Tibial nerve (tissue), 4 donors: ENCODE measurements at regions not wholly inside any gene's neighbourhood (a gene's known extent, or its start where the extent isn't known, plus 50 kb on each side); places are given as distances from the start of the nearest gene placed in this dataset.

Experiments
- DNase-seq, 2 donors: peaks; one replicate each; pipeline ENCODE4 v3.0.0-alpha.2; 2019; ENCODE audit warnings: low spot score in 2 of 2
- H3K27ac ChIP-seq, 4 donors: fragments of 200-600 bp; sonication (generic) in 3 of 4; one replicate each; pipeline ENCODE4 v1.5.1; 2017 to 2019; ENCODE audit warnings: mild to moderate bottlenecking in 1 of 4
- H3K27me3 ChIP-seq, 2 donors: fragments of 200-600 bp; sonication (generic) in 1 of 2; one replicate each; pipeline versions ENCODE4 v1.5.1 to v1.6.0; 2017 to 2019
- H3K36me3 ChIP-seq, 3 donors: fragments of 200-600 bp; sonication (generic); one replicate each; pipeline ENCODE4 v1.5.1; 2018 to 2019
- H3K4me1 ChIP-seq, 4 donors: fragments of 200-600 bp; sonication (generic) in 3 of 4; one replicate each; pipeline ENCODE4 v1.5.1; 2017 to 2019
- H3K4me3 ChIP-seq, 4 donors: fragments of 200-600 bp; sonication (generic) in 3 of 4; one replicate each; pipeline ENCODE4 v1.5.1; 2017 to 2019; ENCODE audit warnings: mild to moderate bottlenecking in 1 of 4, moderate library complexity in 1 of 4
- H3K9me3 ChIP-seq, 4 donors: fragments of 200-600 bp; sonication (generic) in 3 of 4; one replicate each; pipeline ENCODE4 v1.5.1; 2017 to 2019
- EP300 ChIP-seq, 2 donors: sonication (generic); formaldehyde crosslinking; IDR thresholded peaks; one replicate each; pipeline ENCODE4 v1.6.1; 2017; ENCODE audit warnings: antibody characterized with exemption in 2 of 2, mild to moderate bottlenecking in 1 of 2
- POLR2A ChIP-seq, 2 donors: fragments of 450-650 bp; IDR thresholded peaks; one replicate each; pipeline ENCODE4 v1.6.1; 2017; ENCODE audit warnings: antibody characterized with exemption in 2 of 2, mild to moderate bottlenecking in 2 of 2, moderate library complexity in 2 of 2
- WGBS, 2 donors: methylation state at CpG; one replicate each; pipeline ENCODE4 v1.1.5; 2018; 5-methylcytosine and 5-hydroxymethylcytosine counted together
- TF ChIP-seq, protein P1 (sequence below), 5 experiments: fragments of 200-600 bp in 3 of 5; fragments of 450-650 bp in 2 of 5; sonication (generic) in 3 of 5; IDR thresholded peaks; one replicate each; pipeline ENCODE4 v1.5.1; 2016 to 2019; ENCODE audit warnings: antibody characterized with exemption in 5 of 5, mild to moderate bottlenecking in 3 of 5, moderate library complexity in 2 of 5

DNA sequence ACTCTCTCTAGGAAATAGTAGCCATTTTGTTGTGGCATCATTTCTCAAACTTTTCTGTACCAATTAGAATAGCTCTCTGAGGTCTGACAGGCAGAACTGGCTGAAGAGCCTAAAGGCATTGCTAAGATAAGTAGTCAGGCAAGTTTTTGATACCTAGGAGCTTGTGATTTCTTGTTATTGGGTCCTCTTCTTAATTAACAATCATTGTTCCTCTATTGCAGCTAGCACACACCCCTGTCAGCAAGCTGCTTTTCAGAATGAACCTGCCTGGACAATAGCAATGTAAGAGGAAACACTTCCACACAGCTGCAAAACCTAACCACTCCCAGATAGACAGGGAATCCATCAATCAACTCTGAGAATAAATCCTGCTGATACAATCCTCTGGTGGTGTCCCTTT is 403.9 kb upstream of the TBL1XR1 start:
- DNase-seq: no peak
- H3K27ac ChIP-seq: no peak overlapping the region
- H3K27me3 ChIP-seq: no peaks in the 10 kb centered on the region
- TF ChIP-seq POLR2A (IDR thresholded peaks at IDR 0.05) (no peak), EP300 (IDR thresholded peaks at IDR 0.05) (no peak)
- TF ChIP-seq, protein P1, sequence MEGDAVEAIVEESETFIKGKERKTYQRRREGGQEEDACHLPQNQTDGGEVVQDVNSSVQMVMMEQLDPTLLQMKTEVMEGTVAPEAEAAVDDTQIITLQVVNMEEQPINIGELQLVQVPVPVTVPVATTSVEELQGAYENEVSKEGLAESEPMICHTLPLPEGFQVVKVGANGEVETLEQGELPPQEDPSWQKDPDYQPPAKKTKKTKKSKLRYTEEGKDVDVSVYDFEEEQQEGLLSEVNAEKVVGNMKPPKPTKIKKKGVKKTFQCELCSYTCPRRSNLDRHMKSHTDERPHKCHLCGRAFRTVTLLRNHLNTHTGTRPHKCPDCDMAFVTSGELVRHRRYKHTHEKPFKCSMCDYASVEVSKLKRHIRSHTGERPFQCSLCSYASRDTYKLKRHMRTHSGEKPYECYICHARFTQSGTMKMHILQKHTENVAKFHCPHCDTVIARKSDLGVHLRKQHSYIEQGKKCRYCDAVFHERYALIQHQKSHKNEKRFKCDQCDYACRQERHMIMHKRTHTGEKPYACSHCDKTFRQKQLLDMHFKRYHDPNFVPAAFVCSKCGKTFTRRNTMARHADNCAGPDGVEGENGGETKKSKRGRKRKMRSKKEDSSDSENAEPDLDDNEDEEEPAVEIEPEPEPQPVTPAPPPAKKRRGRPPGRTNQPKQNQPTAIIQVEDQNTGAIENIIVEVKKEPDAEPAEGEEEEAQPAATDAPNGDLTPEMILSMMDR (IDR thresholded peaks at IDR 0.05): no peak
- H3K36me3 ChIP-seq: no peaks in the 10 kb centered on the region
- H3K4me3 ChIP-seq: no peak overlapping the region
- peaks cover 0 to 54% (median 22%) of the 10 kb centered on the region in 4 donors for H3K4me1 ChIP-seq
- H3K9me3 ChIP-seq: peaks cover 0 to 6% (median 0%) of the 10 kb centered on the region in 4 donors

DNA sequence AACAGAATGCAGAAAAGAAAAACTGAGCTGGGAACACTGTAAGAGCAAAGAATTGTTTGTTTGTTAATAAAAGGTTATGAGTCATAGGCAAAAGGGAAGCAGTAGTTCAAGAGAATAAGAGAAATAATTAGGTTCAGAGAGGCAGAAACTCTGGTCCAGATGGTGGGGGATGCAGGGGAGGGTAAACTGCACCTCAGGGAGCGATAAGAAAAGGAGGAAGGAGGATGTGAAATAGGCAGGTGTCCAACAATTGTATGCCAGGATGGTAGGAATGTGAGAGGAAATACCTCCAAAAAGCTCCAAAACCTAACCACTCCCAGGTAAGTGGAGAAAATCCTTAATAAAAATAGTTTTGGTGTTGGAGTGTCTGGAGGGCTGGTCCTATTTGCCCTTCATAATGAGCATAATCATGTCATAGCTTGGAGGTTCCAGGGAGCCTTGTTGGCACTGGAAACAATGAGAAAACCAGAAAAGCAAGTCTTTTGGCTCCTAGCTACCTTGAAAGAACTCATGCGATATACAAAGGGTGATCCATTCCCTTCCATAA is 405.4 kb upstream of the TBL1XR1 start:
- no peak for DNase-seq
- Histone ChIP-seq H3K4me3 (no peak overlapping the region), H3K9me3 (peaks cover 0 to 6% (median 0%) of the 10 kb centered on the region in 4 donors), H3K27me3 (no peaks in the 10 kb centered on the region), H3K4me1 (peaks cover 0 to 39% (median 10%) of the 10 kb centered on the region in 4 donors), H3K27ac (no peak overlapping the region), H3K36me3 (no peaks in the 10 kb centered on the region)
- no peak for TF ChIP-seq EP300 (IDR thresholded peaks at IDR 0.05)
- TF ChIP-seq, protein P1 (IDR thresholded peaks at IDR 0.05): no peak
- no peak for TF ChIP-seq POLR2A (IDR thresholded peaks at IDR 0.05)
- 56 to 69% methylated on average over 2 of the region's 2 CpGs for WGBS, 2 donors

DNA sequence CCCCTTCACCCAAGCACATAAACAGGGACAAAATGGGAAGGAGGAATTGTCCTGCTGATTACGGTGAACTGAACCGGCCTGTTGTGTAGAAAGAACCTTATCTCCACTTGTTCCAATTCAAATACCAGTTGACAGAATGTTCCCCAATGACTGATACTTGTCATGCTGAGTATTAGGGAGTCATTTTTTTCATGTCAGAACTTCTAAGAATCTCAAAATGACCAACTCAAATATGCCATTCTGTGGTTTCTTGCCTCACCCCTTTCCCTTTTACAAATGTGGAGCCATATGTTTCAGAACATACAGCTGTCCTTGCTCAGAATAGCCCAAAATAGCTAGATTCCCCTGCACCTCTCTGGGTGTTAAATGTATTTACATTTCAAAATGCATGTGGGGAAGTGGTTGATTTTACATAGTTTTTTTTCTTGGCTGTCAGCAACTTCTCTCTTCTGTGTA is 405.9 kb upstream of the TBL1XR1 start:
- no peak overlapping the region for H3K4me3 ChIP-seq
- DNase-seq: no peak
- no peak overlapping the region for H3K27ac ChIP-seq
- WGBS, 2 donors: 73 to 77% methylated on average over 2 of the region's 2 CpGs
- H3K4me1 ChIP-seq: peaks cover 0 to 34% (median 5%) of the 10 kb centered on the region in 4 donors
- TF ChIP-seq, protein P1 (IDR thresholded peaks at IDR 0.05): no peak
- TF ChIP-seq POLR2A (IDR thresholded peaks at IDR 0.05) (no peak), EP300 (IDR thresholded peaks at IDR 0.05) (no peak)
- no peaks in the 10 kb centered on the region for H3K27me3 ChIP-seq
- peaks cover 0 to 6% (median 0%) of the 10 kb centered on the region in 4 donors for H3K9me3 ChIP-seq
- H3K36me3 ChIP-seq: no peaks in the 10 kb centered on the region

DNA sequence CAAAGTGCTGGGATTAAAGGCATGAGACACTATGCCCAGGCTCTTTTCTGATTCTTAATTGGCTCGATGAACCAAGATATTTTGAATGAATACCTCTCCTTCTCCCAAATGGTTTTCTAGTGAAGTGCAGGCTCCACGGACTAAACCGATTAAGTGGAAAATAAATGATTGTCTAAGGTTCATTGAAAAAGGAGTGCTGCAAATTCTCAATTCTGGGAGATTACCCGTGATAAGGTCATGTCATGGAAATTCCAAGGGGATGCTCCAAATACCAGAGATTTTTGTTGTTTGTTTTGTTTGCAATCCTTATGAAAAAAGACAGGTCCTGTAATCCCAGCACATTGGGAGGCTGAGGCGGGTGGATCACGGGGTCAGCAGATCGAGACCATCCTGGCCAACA is 406.9 kb upstream of the TBL1XR1 start:
- 74 to 80% methylated on average over 7 of the region's 7 CpGs for WGBS, 2 donors
- H3K9me3 ChIP-seq: peaks cover 0 to 6% (median 0%) of the 10 kb centered on the region in 4 donors
- peaks cover 0 to 25% (median 0%) of the 10 kb centered on the region in 4 donors for H3K4me1 ChIP-seq
- TF ChIP-seq POLR2A (IDR thresholded peaks at IDR 0.05): no peak
- TF ChIP-seq, protein P1 (IDR thresholded peaks at IDR 0.05): no peak
- no peak for TF ChIP-seq EP300 (IDR thresholded peaks at IDR 0.05)
- no peak for DNase-seq
- H3K4me3 ChIP-seq: no peak overlapping the region
- no peak overlapping the region for H3K27ac ChIP-seq
- H3K36me3 ChIP-seq: no peaks in the 10 kb centered on the region
- no peaks in the 10 kb centered on the region for H3K27me3 ChIP-seq

DNA sequence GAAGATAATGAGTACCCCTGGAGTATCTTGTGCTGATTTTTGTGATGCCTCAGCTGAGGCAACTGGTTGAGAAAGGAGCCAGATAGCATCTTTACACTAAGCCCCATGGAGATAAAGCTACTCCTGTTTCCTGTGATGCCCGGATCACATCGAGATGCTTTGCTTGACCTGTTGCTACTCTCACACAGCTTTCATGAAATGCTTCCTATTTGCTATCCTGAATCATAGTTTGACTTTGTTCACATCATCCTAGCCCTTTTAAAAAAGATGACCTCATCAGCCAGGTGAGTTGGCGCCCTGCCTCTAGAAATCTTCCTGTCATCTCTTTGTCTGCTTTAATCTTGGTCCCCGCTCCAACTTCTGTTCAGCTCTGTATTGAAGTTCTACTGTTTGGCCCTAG is 409.6 kb upstream of the TBL1XR1 start:
- TF ChIP-seq POLR2A (IDR thresholded peaks at IDR 0.05): no peak
- TF ChIP-seq, protein P1 (IDR thresholded peaks at IDR 0.05): no peak
- no peak for TF ChIP-seq EP300 (IDR thresholded peaks at IDR 0.05)
- H3K4me1 ChIP-seq: peaks cover 0 to 28% (median 0%) of the 10 kb centered on the region in 4 donors

More for the DNA sequence above, 409.6 kb upstream of the TBL1XR1 start:
- no peaks in the 10 kb centered on the region for H3K27me3 ChIP-seq
- peaks cover 0 to 6% (median 0%) of the 10 kb centered on the region in 4 donors for H3K9me3 ChIP-seq
- H3K4me3 ChIP-seq: no peak overlapping the region
- no peaks in the 10 kb centered on the region for H3K36me3 ChIP-seq
- DNase-seq: no peak
- 79 to 81% methylated on average over 4 of the region's 4 CpGs for WGBS, 2 donors
- H3K27ac ChIP-seq: no peak overlapping the region
